Left hindlimb (tissue), 1 donor: ENCODE measurements at regions not wholly inside any gene's neighbourhood (a gene's known extent, or its start where the extent isn't known, plus 50 kb on each side); places are given as distances from the start of the nearest gene placed in this dataset.
"Not testable (repeated sequence)": the region's sequence is repeated elsewhere in the genome, so short reads cannot be mapped to it uniquely, and the experiment has no call there.

Experiments
- DNase-seq: peaks from one replicate; pipeline ENCODE4 v3.0.0-alpha.2; 2018

- DNase-seq, result no peak
Measured at GRCh38 chr2:115904516-115904915, 1462.1 kb downstream of the DPP10 start.

- no peak for DNase-seq
Measured at GRCh38 chr2:115908731-115909130, 1466.3 kb downstream of the DPP10 start.

- no peak for DNase-seq
Measured at GRCh38 chr2:115910270-115910669, 1467.8 kb downstream of the DPP10 start.

GRCh38 chr2:115913921-115914320 is 1471.5 kb downstream of the DPP10 start:
- no peak for DNase-seq

GRCh38 chr2:115921541-115921940 is 1479.1 kb downstream of the DPP10 start:
- no peak for DNase-seq

- no peak for DNase-seq
Measured at GRCh38 chr2:115939902-115940301, 1497.5 kb downstream of the DPP10 start.

- DNase-seq, result no peak
Measured at GRCh38 chr2:115942800-115943199, 1500.4 kb downstream of the DPP10 start.

- no peak for DNase-seq
Measured at GRCh38 chr2:115946341-115946740, 1503.9 kb downstream of the DPP10 start.

GRCh38 chr2:115946891-115947290 is 1504.5 kb downstream of the DPP10 start:
- DNase-seq, result no peak

GRCh38 chr2:115976916-115977315 is 1534.5 kb downstream of the DPP10 start:
- no peak for DNase-seq

GRCh38 chr2:115999039-115999438 is 1556.6 kb downstream of the DPP10 start:
- no peak for DNase-seq

- no peak for DNase-seq
Measured at GRCh38 chr2:116023026-116023425, 1580.6 kb downstream of the DPP10 start.

GRCh38 chr2:116038758-116039157 is 1596.3 kb downstream of the DPP10 start:
- not testable (repeated sequence) for DNase-seq

GRCh38 chr2:116042530-116042929 is 1600.1 kb downstream of the DPP10 start:
- DNase-seq, result no peak

GRCh38 chr2:116057538-116057937 is 1615.1 kb downstream of the DPP10 start:
- DNase-seq, result no peak

- DNase-seq, result no peak
Measured at GRCh38 chr2:116061023-116061422, 1618.6 kb downstream of the DPP10 start.

- no peak for DNase-seq
Measured at GRCh38 chr2:116073731-116074130, 1631.3 kb downstream of the DPP10 start.

GRCh38 chr2:116074161-116074560 is 1631.7 kb downstream of the DPP10 start:
- no peak for DNase-seq

GRCh38 chr2:116088236-116088635 is 1645.8 kb downstream of the DPP10 start:
- DNase-seq, result no peak

- no peak for DNase-seq
Measured at GRCh38 chr2:116094196-116094595, 1651.8 kb downstream of the DPP10 start.

GRCh38 chr2:116095636-116096035 is 1653.2 kb downstream of the DPP10 start:
- no peak for DNase-seq

- DNase-seq, result no peak
Measured at GRCh38 chr2:116098049-116098448, 1655.6 kb downstream of the DPP10 start.

GRCh38 chr2:116109471-116109870 is 1667.0 kb downstream of the DPP10 start:
- no peak for DNase-seq

GRCh38 chr2:116117845-116118244 is 1675.4 kb downstream of the DPP10 start:
- DNase-seq, result no peak

GRCh38 chr2:116132833-116133232 is 1681.7 kb upstream of the DDX18 start:
- no peak for DNase-seq

GRCh38 chr2:116133381-116133942 is 1681.0 kb upstream of the DDX18 start:
- DNase-seq, result peak; percentile 27
